ENCODE measurements at regions not wholly inside any gene's neighbourhood (a gene's known extent, or its start where the extent isn't known, plus 50 kb on each side); places are given as distances from the start of the nearest gene placed in this dataset.

- ChIA-PET POLR2A (ENCODE audit: unreplicated experiment) (no interaction called here), CTCF (no interaction called here)
- Histone ChIP-seq H2BK20ac (ENCODE audit: low read depth, low read length) (no peak overlapping the region), H3K79me1 (ENCODE audit: low read depth in 1 of 2, low read length in 2 of 2) (no peaks in the 10 kb centered on the region), H3K4me3 (ENCODE audit: insufficient read depth, low read depth, low read length) (no peak overlapping the region), H3K18ac (ENCODE audit: low read depth, low read length) (no peak overlapping the region), H3K23ac (ENCODE audit: low read depth, low read length) (no peak overlapping the region), H2AK5ac (ENCODE audit: low read depth, low read length) (no peak overlapping the region), H2BK15ac (ENCODE audit: low read depth, low read length) (no peak overlapping the region), H3K4me2 (ENCODE audit: low read depth, low read length) (no peak overlapping the region), H3K14ac (replicated peaks; ENCODE audit: low read depth, low read length) (no peak overlapping the region), H2AK9ac (replicated peaks; ENCODE audit: low read depth, low read length, poor library complexity) (no peak overlapping the region), H3K56ac (ENCODE audit: extremely low read depth, insufficient read depth, low read length) (no peak overlapping the region), H4K91ac (ENCODE audit: insufficient read depth, low read depth, low read length) (no peak overlapping the region), H2AFZ (replicated peaks; ENCODE audit: low read length, poor library complexity) (no peak overlapping the region), H3K4me1 (ENCODE audit: control insufficient read depth, insufficient read depth, low read length) (no peaks in the 10 kb centered on the region), H4K20me1 (ENCODE audit: insufficient read depth, low read length) (no peaks in the 10 kb centered on the region), H3K36me3 (ENCODE audit: control insufficient read depth, insufficient read depth, low read length) (no peaks in the 10 kb centered on the region), H3K27me3 (ENCODE audit: control insufficient read depth, insufficient read depth, low read length) (no peaks in the 10 kb centered on the region), H2BK5ac (ENCODE audit: low read depth, low read length, poor library complexity, severe bottlenecking) (no peak overlapping the region), H4K8ac (ENCODE audit: low read depth in 2 of 2, low read length in 2 of 2) (no peak overlapping the region), H3K9me3 (ENCODE audit: control insufficient read depth, insufficient read depth, low read length) (peaks cover 13% of the 10 kb centered on the region), H3K4ac (ENCODE audit: low read depth, low read length) (no peak overlapping the region), H3K9me1 (ENCODE audit: insufficient read depth, low read length) (no peaks in the 10 kb centered on the region), H3K9ac (ENCODE audit: low read depth, low read length) (no peak overlapping the region), H4K5ac (ENCODE audit: low read depth, low read length) (no peak overlapping the region), H3K27ac (ENCODE audit: insufficient read depth, low read length) (no peak overlapping the region), H2BK120ac (ENCODE audit: low read depth, low read length) (no peak overlapping the region)
- WGBS, 2 experiments (ENCODE audit: extremely low coverage in 2 of 2, insufficient read length in 1 of 2), result no CpG with 5 or more reads among the region's 5 CpGs
- TF ChIP-seq MXI1 (IDR thresholded peaks at IDR 0.05; ENCODE audit: borderline replicate concordance, low read depth, low read length) (no peak), RCOR1 (IDR thresholded peaks at IDR 0.05; ENCODE audit: insufficient replicate concordance, low read length) (no peak), MAZ (IDR thresholded peaks at IDR 0.05; ENCODE audit: borderline replicate concordance, low read depth, low read length) (no peak), USF2 (IDR thresholded peaks at IDR 0.05; ENCODE audit: low read depth, low read length) (no peak), NFE2L2 (IDR thresholded peaks at IDR 0.05; ENCODE audit: low read depth, low read length) (no peak), CTCF (conservative IDR thresholded peaks at IDR 0.05; ENCODE audit: low read depth, low read length) (no peak), ELK1 (IDR thresholded peaks at IDR 0.05; ENCODE audit: borderline replicate concordance, low read depth, low read length) (no peak), SMC3 (IDR thresholded peaks at IDR 0.05; ENCODE audit: low read depth, low read length) (no peak), MAFK (IDR thresholded peaks at IDR 0.05; ENCODE audit: low read depth, low read length) (no peak), CHD1 (IDR thresholded peaks at IDR 0.05; ENCODE audit: low read depth, low read length) (no peak), RFX5 (IDR thresholded peaks at IDR 0.05; ENCODE audit: low read depth, low read length) (no peak), FOS (IDR thresholded peaks at IDR 0.05; ENCODE audit: low read depth, low read length) (no peak), CEBPB (IDR thresholded peaks at IDR 0.05; ENCODE audit: low read depth, low read length) (no peak), RAD21 (IDR thresholded peaks at IDR 0.05; ENCODE audit: low read length) (no peak), POLR2A (IDR thresholded peaks at IDR 0.05; ENCODE audit: low read depth, low read length) (no peak), BHLHE40 (IDR thresholded peaks at IDR 0.05; ENCODE audit: low read depth, low read length) (no peak)
- dilution Hi-C loops (cut with HindIII; ENCODE audit: low sequenced_read_pairs, unreplicated experiment), result no loop called here
- in situ Hi-C loops (cut with MboI; ENCODE audit: low sequenced_read_pairs), result no loop called here
- BruUV-seq (replicated peaks), result no TSS peak
- DNase-seq (no peak), ATAC-seq (ENCODE audit: low read depth) (no peak)
- intact Hi-C loops (cut with micrococcal nuclease), result no loop called here
These were observed 523.6 kb upstream of the MCTP2 start for GRCh38 chr15:93707751-93708150.
